OCI-LY1 (cell line): ENCODE measurements at regions not wholly inside any gene's neighbourhood (a gene's known extent, or its start where the extent isn't known, plus 50 kb on each side); places are given as distances from the start of the nearest gene placed in this dataset.
"Not testable (repeated sequence)": the region's sequence is repeated elsewhere in the genome, so short reads cannot be mapped to it uniquely, and the experiment has no call there.

Source experiments
- H2AFZ ChIP-seq: fragments of 200-600 bp; sonication (generic), shearing (Covaris generic); 2 replicates; pipeline ENCODE4 v1.6.0; 2014; ENCODE audit warnings: antibody characterized with exemption, mild to moderate bottlenecking, low read length
- H3F3A ChIP-seq: fragments of 200-600 bp; sonication (generic), shearing (Covaris generic); 2 replicates; pipeline ENCODE4 v1.6.0; 2014; ENCODE audit warnings: mild to moderate bottlenecking, antibody characterized with exemption, low read length, moderate library complexity; ENCODE audit not compliant: insufficient read depth
- H3K27ac ChIP-seq: fragments of 200-600 bp; sonication (generic); 2 replicates; pipeline ENCODE4 v1.5.1; 2014; ENCODE audit warnings: low read length, mixed run types, mild to moderate bottlenecking, low read depth; ENCODE audit not compliant: poor library complexity, severe bottlenecking
- H3K27me3 ChIP-seq: fragments of 200-600 bp; sonication (generic); 2 replicates; pipeline ENCODE4 v1.6.0; 2014; ENCODE audit warnings: antibody characterized with exemption, mild to moderate bottlenecking, low read length, moderate library complexity; ENCODE audit not compliant: insufficient read depth
- H3K36me3 ChIP-seq: fragments of 200-600 bp; sonication (generic); 2 replicates; pipeline ENCODE4 v1.6.1; 2014; ENCODE audit warnings: mild to moderate bottlenecking, antibody characterized with exemption, low read length, moderate library complexity, mixed read lengths; ENCODE audit not compliant: insufficient read depth
- H3K4me1 ChIP-seq: fragments of 200-600 bp; sonication (generic); 2 replicates; pipeline ENCODE4 v1.5.1; 2014; ENCODE audit warnings: mild to moderate bottlenecking, low read length, moderate library complexity; ENCODE audit not compliant: insufficient read depth, severe bottlenecking
- H3K4me2 ChIP-seq: fragments of 200-600 bp; sonication (generic), shearing (Covaris generic); 2 replicates; pipeline ENCODE4 v1.6.1; 2014; ENCODE audit warnings: low read length
- H3K4me3 ChIP-seq: fragments of 200-600 bp; sonication (generic); 2 replicates; pipeline ENCODE4 v1.5.1; 2014; ENCODE audit warnings: low read length, low read depth, mild to moderate bottlenecking, mixed read lengths; ENCODE audit not compliant: poor library complexity, severe bottlenecking
- H3K79me2 ChIP-seq: fragments of 200-600 bp; shearing (Covaris generic); 2 replicates; pipeline ENCODE4 v1.6.1; 2016; ENCODE audit warnings: mixed run types, low read length, mixed read lengths; ENCODE audit not compliant: insufficient read depth
- H3K9ac ChIP-seq: fragments of 200-600 bp; sonication (generic), shearing (Covaris generic); 2 replicates; pipeline ENCODE4 v1.6.1; 2014; ENCODE audit warnings: mild to moderate bottlenecking, low read length, mixed read lengths
- H3K9me2 ChIP-seq: fragments of 200-600 bp; sonication (generic), shearing (Covaris generic); 2 replicates; pipeline ENCODE4 v1.6.1; 2014; ENCODE audit warnings: low read depth, mild to moderate bottlenecking, low read length, mixed read lengths
- H3K9me3 ChIP-seq: fragments of 200-600 bp; shearing (Covaris generic); 2 replicates; pipeline ENCODE4 v1.6.1; 2014; ENCODE audit warnings: low read length, mixed read lengths
- H4K20me1 ChIP-seq: fragments of 200-600 bp; sonication (generic), shearing (Covaris generic); 2 replicates; pipeline ENCODE4 v1.6.0; 2016; ENCODE audit warnings: mild to moderate bottlenecking, low read length; ENCODE audit not compliant: insufficient read depth
- EZH2 ChIP-seq: fragments of 200-600 bp; sonication (generic), shearing (Covaris generic); IDR thresholded peaks from 2 replicates; pipeline ENCODE4 v1.8.0; 2017; ENCODE audit warnings: borderline replicate concordance, mixed run types, mild to moderate bottlenecking, antibody characterized with exemption, low read length, moderate library complexity, mixed read lengths
- TF ChIP-seq, protein P1 (sequence below): fragments of 200-600 bp; sonication (generic), shearing (Covaris generic); IDR thresholded peaks from 2 replicates; pipeline ENCODE4 v1.5.1; 2017; ENCODE audit warnings: mild to moderate bottlenecking, antibody characterized with exemption, low read length, moderate library complexity, mixed read lengths

DNA sequence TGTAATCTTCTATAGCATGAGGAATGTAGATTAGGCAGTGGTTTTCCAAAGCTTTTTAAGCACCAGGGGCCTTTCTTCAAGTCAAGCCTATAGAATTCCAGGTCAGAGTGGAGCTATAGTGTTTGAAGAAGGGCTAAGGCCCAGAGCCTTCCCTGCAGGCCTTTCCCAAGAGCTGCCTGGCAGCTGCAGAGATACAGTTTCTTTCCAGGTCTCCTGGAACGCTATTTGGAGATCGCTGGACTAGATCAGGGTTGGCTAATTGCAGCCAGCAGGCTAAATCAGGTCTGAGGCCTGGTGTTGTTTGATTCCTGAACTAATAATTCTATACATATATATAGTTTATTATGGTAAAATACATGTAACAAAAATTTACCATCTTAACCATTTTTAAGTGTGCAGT, 319.0 kb upstream of the SPRED2 start:
- H3K4me2 ChIP-seq = no peak overlapping the region
- H3K27me3 ChIP-seq = no peaks in the 10 kb centered on the region
- TF ChIP-seq EZH2 = no peak
- TF ChIP-seq, protein P1, sequence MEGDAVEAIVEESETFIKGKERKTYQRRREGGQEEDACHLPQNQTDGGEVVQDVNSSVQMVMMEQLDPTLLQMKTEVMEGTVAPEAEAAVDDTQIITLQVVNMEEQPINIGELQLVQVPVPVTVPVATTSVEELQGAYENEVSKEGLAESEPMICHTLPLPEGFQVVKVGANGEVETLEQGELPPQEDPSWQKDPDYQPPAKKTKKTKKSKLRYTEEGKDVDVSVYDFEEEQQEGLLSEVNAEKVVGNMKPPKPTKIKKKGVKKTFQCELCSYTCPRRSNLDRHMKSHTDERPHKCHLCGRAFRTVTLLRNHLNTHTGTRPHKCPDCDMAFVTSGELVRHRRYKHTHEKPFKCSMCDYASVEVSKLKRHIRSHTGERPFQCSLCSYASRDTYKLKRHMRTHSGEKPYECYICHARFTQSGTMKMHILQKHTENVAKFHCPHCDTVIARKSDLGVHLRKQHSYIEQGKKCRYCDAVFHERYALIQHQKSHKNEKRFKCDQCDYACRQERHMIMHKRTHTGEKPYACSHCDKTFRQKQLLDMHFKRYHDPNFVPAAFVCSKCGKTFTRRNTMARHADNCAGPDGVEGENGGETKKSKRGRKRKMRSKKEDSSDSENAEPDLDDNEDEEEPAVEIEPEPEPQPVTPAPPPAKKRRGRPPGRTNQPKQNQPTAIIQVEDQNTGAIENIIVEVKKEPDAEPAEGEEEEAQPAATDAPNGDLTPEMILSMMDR = no peak
- H3K79me2 ChIP-seq = no peaks in the 10 kb centered on the region
- H2AFZ ChIP-seq = no peak overlapping the region
- no peaks in the 10 kb centered on the region for H3F3A ChIP-seq
- no peak overlapping the region for H3K4me3 ChIP-seq
- no peaks in the 10 kb centered on the region for H3K4me1 ChIP-seq
- no peaks in the 10 kb centered on the region for H3K9me3 ChIP-seq
- H4K20me1 ChIP-seq = no peaks in the 10 kb centered on the region
- H3K27ac ChIP-seq = no peak overlapping the region
- no peak overlapping the region for H3K9ac ChIP-seq
- H3K9me2 ChIP-seq = no peaks in the 10 kb centered on the region
- H3K36me3 ChIP-seq = no peaks in the 10 kb centered on the region

DNA sequence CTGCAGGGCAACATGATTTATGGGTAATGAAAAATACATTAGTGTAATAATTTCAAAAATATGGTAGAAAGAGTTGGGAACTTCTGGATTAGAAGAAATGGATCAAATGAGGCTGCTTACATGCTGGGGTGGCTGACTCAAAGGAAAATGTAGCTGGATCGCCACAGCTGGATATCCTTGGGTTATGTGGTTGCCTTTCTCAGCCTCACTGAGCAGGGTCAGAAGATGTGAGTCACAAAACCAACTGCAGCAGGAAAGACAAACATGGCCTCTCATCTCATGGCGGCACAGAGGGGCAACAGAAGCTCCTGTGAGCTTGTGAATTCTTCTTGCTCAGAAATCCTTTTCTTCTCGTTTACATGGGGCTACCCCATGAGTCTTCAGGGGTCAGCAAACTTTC, 317.1 kb upstream of the SPRED2 start:
- H3K9ac ChIP-seq = no peak overlapping the region
- no peaks in the 10 kb centered on the region for H3K9me2 ChIP-seq
- H3K36me3 ChIP-seq = no peaks in the 10 kb centered on the region
- H3K27me3 ChIP-seq = no peaks in the 10 kb centered on the region
- H3K4me3 ChIP-seq = no peak overlapping the region
- H2AFZ ChIP-seq = no peak overlapping the region
- H4K20me1 ChIP-seq = no peaks in the 10 kb centered on the region
- H3K9me3 ChIP-seq = no peaks in the 10 kb centered on the region
- H3F3A ChIP-seq = no peaks in the 10 kb centered on the region
- H3K4me2 ChIP-seq = no peak overlapping the region
- no peak overlapping the region for H3K27ac ChIP-seq
- H3K79me2 ChIP-seq = no peaks in the 10 kb centered on the region
- no peak for TF ChIP-seq EZH2
- TF ChIP-seq, protein P1 = no peak
- H3K4me1 ChIP-seq = no peaks in the 10 kb centered on the region

DNA sequence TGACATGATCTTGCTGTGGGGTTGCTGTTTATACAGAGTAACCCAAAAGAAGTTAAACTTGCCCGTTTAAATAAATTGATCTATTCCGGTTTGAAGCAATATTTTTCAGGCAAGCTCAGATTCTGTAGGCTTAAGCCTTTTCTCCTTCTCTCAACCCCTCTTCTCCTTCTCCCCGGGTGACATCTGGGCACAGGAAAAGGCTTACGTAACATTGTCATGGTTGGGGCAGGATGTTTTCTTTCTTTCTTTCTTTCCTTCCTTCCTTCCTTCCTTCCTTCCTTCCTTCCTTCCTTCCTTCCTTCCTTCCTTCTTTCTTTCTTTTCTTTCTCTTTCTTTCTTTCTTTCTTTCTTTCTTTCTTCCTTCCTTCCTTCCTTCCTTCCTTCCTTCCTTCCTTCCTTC, 315.5 kb upstream of the SPRED2 start:
- H3K4me1 ChIP-seq, H3K36me3 ChIP-seq, H2AFZ ChIP-seq, H3K9ac ChIP-seq, H3K9me3 ChIP-seq, H3K79me2 ChIP-seq, H3K4me3 ChIP-seq, H3F3A ChIP-seq, H4K20me1 ChIP-seq, H3K27ac ChIP-seq, H3K27me3 ChIP-seq, H3K4me2 ChIP-seq, H3K9me2 ChIP-seq: not testable (repeated sequence)

DNA sequence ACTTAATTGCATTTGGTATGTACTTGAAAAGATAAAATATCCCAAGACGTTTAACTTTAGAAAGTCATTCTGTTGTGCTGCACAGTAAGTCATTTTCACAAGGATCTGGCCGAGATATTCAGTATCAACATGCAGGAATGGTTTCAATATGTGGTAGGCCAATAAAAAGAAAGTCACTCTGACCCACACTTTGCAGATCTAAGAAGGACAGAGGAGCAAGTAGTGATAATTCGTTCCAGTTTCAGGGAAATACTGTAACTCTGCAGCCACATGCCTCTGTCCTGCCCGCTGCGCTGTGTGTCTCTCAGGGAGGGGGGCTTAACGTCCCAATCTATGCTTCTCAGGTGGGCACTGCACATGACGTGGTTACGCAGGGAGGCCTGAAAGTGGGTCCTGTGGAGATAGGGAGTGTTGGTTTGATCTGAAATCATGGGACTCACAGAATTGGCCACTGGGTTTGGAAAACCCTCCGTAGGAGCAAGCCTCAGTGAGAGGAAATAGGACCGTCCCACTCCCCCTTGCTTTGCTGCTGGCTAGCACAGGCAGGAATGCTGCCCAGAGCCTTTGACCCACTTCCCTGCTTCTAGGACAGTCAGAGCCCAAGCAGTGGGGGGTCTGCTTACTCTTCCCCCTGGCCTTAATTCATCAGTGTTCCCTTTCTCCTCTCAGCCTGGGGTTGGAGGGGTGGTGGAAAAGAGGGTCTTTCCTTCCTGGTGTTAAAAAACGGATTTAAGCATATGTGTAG, 314.7 kb upstream of the SPRED2 start:
- Histone ChIP-seq H3K4me1 (no peaks in the 10 kb centered on the region), H3K9me3 (no peaks in the 10 kb centered on the region), H3F3A (no peaks in the 10 kb centered on the region), H3K27me3 (no peaks in the 10 kb centered on the region), H3K27ac (no peak overlapping the region), H3K4me2 (no peak overlapping the region), H4K20me1 (no peaks in the 10 kb centered on the region), H3K9me2 (no peaks in the 10 kb centered on the region), H3K9ac (no peak overlapping the region), H3K36me3 (no peaks in the 10 kb centered on the region), H3K4me3 (no peak overlapping the region), H3K79me2 (no peaks in the 10 kb centered on the region), H2AFZ (no peak overlapping the region)
- TF ChIP-seq EZH2 = no peak
- TF ChIP-seq, protein P1 = no peak
